ENCODE measurements at regions not wholly inside any gene's neighbourhood (a gene's known extent, or its start where the extent isn't known, plus 50 kb on each side); places are given as distances from the start of the nearest gene placed in this dataset.

GRCh38 chrX:8374041-8374825, 90.4 kb upstream of the VCX3B start:
- Histone ChIP-seq H3K36me3 (ENCODE audit: control insufficient read depth in 3 of 3, insufficient read depth in 2 of 3, low read depth in 1 of 3, low read length in 3 of 3) (no peaks in the 10 kb centered on the region), H3K27me3 (ENCODE audit: control insufficient read depth in 3 of 3, insufficient read depth in 3 of 3, low read length in 3 of 3) (no peaks in the 10 kb centered on the region), H3K27ac (ENCODE audit: low read depth in 1 of 3, low read length in 2 of 3) (no peak overlapping the region), H3K4me1 (ENCODE audit: control insufficient read depth in 3 of 3, insufficient read depth in 2 of 3, low read depth in 1 of 3, low read length in 2 of 3) (no peaks in the 10 kb centered on the region), H3K4me3 (ENCODE audit: low read depth in 1 of 3, low read length in 3 of 3) (no peak overlapping the region), H3K9me3 (ENCODE audit: control insufficient read depth in 2 of 2, insufficient read depth in 1 of 2, low read depth in 1 of 2, low read length in 1 of 2) (no peaks in the 10 kb centered on the region)
- FAIRE-seq (no peak), DNase-seq (no peak)
- WGBS, 3 donors: 89 to 93% (median 91%) methylated on average over 7 of the region's 7 CpGs

- H3K4me1 ChIP-seq (ENCODE audit: control insufficient read depth in 3 of 3, insufficient read depth in 2 of 3, low read depth in 1 of 3, low read length in 2 of 3): no peaks in the 10 kb centered on the region
- no peak for FAIRE-seq
Measured at GRCh38 chrX:8377041-8377440, 87.6 kb upstream of the VCX3B start.

GRCh38 chrX:8390771-8391170, 73.9 kb upstream of the VCX3B start:
- Histone ChIP-seq H3K4me3 (ENCODE audit: low read depth in 1 of 3, low read length in 3 of 3) (no peak overlapping the region), H3K27ac (ENCODE audit: low read depth in 1 of 3, low read length in 2 of 3) (no peak overlapping the region), H3K36me3 (ENCODE audit: control insufficient read depth in 3 of 3, insufficient read depth in 2 of 3, low read depth in 1 of 3, low read length in 3 of 3) (no peaks in the 10 kb centered on the region), H3K27me3 (ENCODE audit: control insufficient read depth in 3 of 3, insufficient read depth in 3 of 3, low read length in 3 of 3) (no peaks in the 10 kb centered on the region), H3K4me1 (ENCODE audit: control insufficient read depth in 3 of 3, insufficient read depth in 2 of 3, low read depth in 1 of 3, low read length in 2 of 3) (no peaks in the 10 kb centered on the region), H3K9me3 (ENCODE audit: control insufficient read depth in 2 of 2, insufficient read depth in 1 of 2, low read depth in 1 of 2, low read length in 1 of 2) (no peaks in the 10 kb centered on the region)
- 51 to 79% (median 76%) methylated on average over 2 of the region's 2 CpGs for WGBS, 3 donors
- DNase-seq (no peak), FAIRE-seq (no peak)

More at GRCh38 chrX:8377041-8377440, 87.6 kb upstream of the VCX3B start:
- 70 to 88% (median 81%) methylated on average over 1 of the region's 1 CpG for WGBS, 3 donors
- no peaks in the 10 kb centered on the region for H3K36me3 ChIP-seq (ENCODE audit: control insufficient read depth in 3 of 3, insufficient read depth in 2 of 3, low read depth in 1 of 3, low read length in 3 of 3)
- no peak for DNase-seq
- H3K27ac ChIP-seq (ENCODE audit: low read depth in 1 of 3, low read length in 2 of 3): no peak overlapping the region
- H3K27me3 ChIP-seq (ENCODE audit: control insufficient read depth in 3 of 3, insufficient read depth in 3 of 3, low read length in 3 of 3): no peaks in the 10 kb centered on the region
- no peak overlapping the region for H3K4me3 ChIP-seq (ENCODE audit: low read depth in 1 of 3, low read length in 3 of 3)
- H3K9me3 ChIP-seq (ENCODE audit: control insufficient read depth in 2 of 2, insufficient read depth in 1 of 2, low read depth in 1 of 2, low read length in 1 of 2): no peaks in the 10 kb centered on the region

GRCh38 chrX:8403988-8404387, 60.6 kb upstream of the VCX3B start:
- DNase-seq (no peak), FAIRE-seq (no peak)
- no peaks in the 10 kb centered on the region for H3K9me3 ChIP-seq (ENCODE audit: control insufficient read depth in 2 of 2, insufficient read depth in 1 of 2, low read depth in 1 of 2, low read length in 1 of 2)
- H3K27ac ChIP-seq (ENCODE audit: low read depth in 1 of 3, low read length in 2 of 3): no peak overlapping the region
- no peaks in the 10 kb centered on the region for H3K36me3 ChIP-seq (ENCODE audit: control insufficient read depth in 3 of 3, insufficient read depth in 2 of 3, low read depth in 1 of 3, low read length in 3 of 3)
- WGBS, 3 donors: 46 to 59% (median 48%) methylated on average over 5 of the region's 5 CpGs
- no peaks in the 10 kb centered on the region for H3K27me3 ChIP-seq (ENCODE audit: control insufficient read depth in 3 of 3, insufficient read depth in 3 of 3, low read length in 3 of 3)
- H3K4me3 ChIP-seq (ENCODE audit: low read depth in 1 of 3, low read length in 3 of 3): no peak overlapping the region
- H3K4me1 ChIP-seq (ENCODE audit: control insufficient read depth in 3 of 3, insufficient read depth in 2 of 3, low read depth in 1 of 3, low read length in 2 of 3): no peaks in the 10 kb centered on the region

GRCh38 chrX:8404471-8404870, 60.2 kb upstream of the VCX3B start:
- no peaks in the 10 kb centered on the region for H3K4me1 ChIP-seq (ENCODE audit: control insufficient read depth in 3 of 3, insufficient read depth in 2 of 3, low read depth in 1 of 3, low read length in 2 of 3)
- no peak overlapping the region for H3K4me3 ChIP-seq (ENCODE audit: low read depth in 1 of 3, low read length in 3 of 3)
- 20 to 39% (median 37%) methylated on average over 6 of the region's 6 CpGs for WGBS, 3 donors
- DNase-seq (no peak), FAIRE-seq (no peak)
- no peaks in the 10 kb centered on the region for H3K36me3 ChIP-seq (ENCODE audit: control insufficient read depth in 3 of 3, insufficient read depth in 2 of 3, low read depth in 1 of 3, low read length in 3 of 3)
- H3K9me3 ChIP-seq (ENCODE audit: control insufficient read depth in 2 of 2, insufficient read depth in 1 of 2, low read depth in 1 of 2, low read length in 1 of 2): no peaks in the 10 kb centered on the region
- H3K27ac ChIP-seq (ENCODE audit: low read depth in 1 of 3, low read length in 2 of 3): no peak overlapping the region
- H3K27me3 ChIP-seq (ENCODE audit: control insufficient read depth in 3 of 3, insufficient read depth in 3 of 3, low read length in 3 of 3): no peaks in the 10 kb centered on the region

GRCh38 chrX:8404926-8405325, 59.7 kb upstream of the VCX3B start:
- no peak for FAIRE-seq
- H3K4me3 ChIP-seq (ENCODE audit: low read depth in 1 of 3, low read length in 3 of 3): no peak overlapping the region
- no peaks in the 10 kb centered on the region for H3K4me1 ChIP-seq (ENCODE audit: control insufficient read depth in 3 of 3, insufficient read depth in 2 of 3, low read depth in 1 of 3, low read length in 2 of 3)
- DNase-seq: no peak
- 46 to 69% (median 66%) methylated on average over 2 of the region's 2 CpGs for WGBS, 3 donors
- no peaks in the 10 kb centered on the region for H3K9me3 ChIP-seq (ENCODE audit: control insufficient read depth in 2 of 2, insufficient read depth in 1 of 2, low read depth in 1 of 2, low read length in 1 of 2)
- no peaks in the 10 kb centered on the region for H3K27me3 ChIP-seq (ENCODE audit: control insufficient read depth in 3 of 3, insufficient read depth in 3 of 3, low read length in 3 of 3)
- H3K36me3 ChIP-seq (ENCODE audit: control insufficient read depth in 3 of 3, insufficient read depth in 2 of 3, low read depth in 1 of 3, low read length in 3 of 3): no peaks in the 10 kb centered on the region
- no peak overlapping the region for H3K27ac ChIP-seq (ENCODE audit: low read depth in 1 of 3, low read length in 2 of 3)

GRCh38 chrX:8405631-8406030, 59.0 kb upstream of the VCX3B start:
- DNase-seq (no peak), FAIRE-seq (no peak)

GRCh38 chrX:8413279-8413678, 51.4 kb upstream of the VCX3B start:
- Histone ChIP-seq H3K36me3 (ENCODE audit: control insufficient read depth in 3 of 3, insufficient read depth in 2 of 3, low read depth in 1 of 3, low read length in 3 of 3) (no peaks in the 10 kb centered on the region), H3K9me3 (ENCODE audit: control insufficient read depth in 2 of 2, insufficient read depth in 1 of 2, low read depth in 1 of 2, low read length in 1 of 2) (no peaks in the 10 kb centered on the region), H3K27me3 (ENCODE audit: control insufficient read depth in 3 of 3, insufficient read depth in 3 of 3, low read length in 3 of 3) (no peaks in the 10 kb centered on the region), H3K27ac (ENCODE audit: low read depth in 1 of 3, low read length in 2 of 3) (no peak overlapping the region), H3K4me3 (ENCODE audit: low read depth in 1 of 3, low read length in 3 of 3) (no peak overlapping the region), H3K4me1 (ENCODE audit: control insufficient read depth in 3 of 3, insufficient read depth in 2 of 3, low read depth in 1 of 3, low read length in 2 of 3) (no peaks in the 10 kb centered on the region)
- FAIRE-seq (no peak), DNase-seq (no peak)
- WGBS, 3 donors: 82 to 89% (median 84%) methylated on average over 2 of the region's 2 CpGs

More at GRCh38 chrX:8405631-8406030, 59.0 kb upstream of the VCX3B start:
- Histone ChIP-seq H3K36me3 (ENCODE audit: control insufficient read depth in 3 of 3, insufficient read depth in 2 of 3, low read depth in 1 of 3, low read length in 3 of 3) (no peaks in the 10 kb centered on the region), H3K4me3 (ENCODE audit: low read depth in 1 of 3, low read length in 3 of 3) (no peak overlapping the region), H3K9me3 (ENCODE audit: control insufficient read depth in 2 of 2, insufficient read depth in 1 of 2, low read depth in 1 of 2, low read length in 1 of 2) (no peaks in the 10 kb centered on the region), H3K27me3 (ENCODE audit: control insufficient read depth in 3 of 3, insufficient read depth in 3 of 3, low read length in 3 of 3) (no peaks in the 10 kb centered on the region), H3K4me1 (ENCODE audit: control insufficient read depth in 3 of 3, insufficient read depth in 2 of 3, low read depth in 1 of 3, low read length in 2 of 3) (no peaks in the 10 kb centered on the region), H3K27ac (ENCODE audit: low read depth in 1 of 3, low read length in 2 of 3) (no peak overlapping the region)
- WGBS, 3 donors: 55 to 71% (median 70%) methylated on average over 7 of the region's 7 CpGs
